Psoas muscle (tissue), 7 donors: ENCODE measurements at regions not wholly inside any gene's neighbourhood (a gene's known extent, or its start where the extent isn't known, plus 50 kb on each side); places are given as distances from the start of the nearest gene placed in this dataset.
A peak's percentile ranks its signal among the peaks of the same experiment; 100 is the strongest.

Experiments
- ATAC-seq, 4 donors: fragments of 200-7000 bp; cut with Tn5 transposase; one replicate each; pipeline ENCODE4 v1.9.1; 2020; ENCODE audit warnings: moderate library complexity in 3 of 4, mild to moderate bottlenecking in 2 of 4
- DNase-seq, 2 donors: peaks; one replicate each; pipeline ENCODE4 v3.0.0-alpha.2; 2020
- H3K27ac ChIP-seq: fragments of 200-600 bp; one replicate; pipeline ENCODE4 v1.8.0; 2022
- H3K27me3 ChIP-seq, 3 donors: fragments of 200-600 bp in 1 of 3; one replicate each; pipeline versions ENCODE4 v1.6.1 to v1.8.0; 2013 to 2022; ENCODE audit warnings: low read length in 2 of 3, mild to moderate bottlenecking in 2 of 3, moderate library complexity in 1 of 3; ENCODE audit not compliant: insufficient read depth in 3 of 3
- H3K36me3 ChIP-seq, 2 donors: fragments of 200-600 bp in 1 of 2; one replicate each; pipeline versions ENCODE4 v1.6.1 to v1.8.0; 2013 to 2022; ENCODE audit warnings: low read depth in 1 of 2, mild to moderate bottlenecking in 1 of 2, moderate library complexity in 1 of 2; ENCODE audit not compliant: insufficient read depth in 1 of 2
- H3K4me1 ChIP-seq: fragments of 200-600 bp; one replicate; pipeline ENCODE4 v1.8.0; 2022
- H3K4me3 ChIP-seq: fragments of 200-600 bp; one replicate; pipeline ENCODE4 v1.8.0; 2022; ENCODE audit warnings: mild to moderate bottlenecking
- H3K9me3 ChIP-seq: fragments of 200-600 bp; one replicate; pipeline ENCODE4 v1.8.0; 2022
- WGBS, 3 donors: extraction: QIAGEN DNeasy Blood & Tissue Kit; methylation state at CpG; one replicate each; pipeline versions ENCODE4 v1.1.6 to v1.1.7; 2013; 5-methylcytosine and 5-hydroxymethylcytosine counted together
- intact Hi-C, 2 donors: fragments of 100-400 bp; cut with DNase I; formaldehyde crosslinking; loops; one replicate each; pipeline versions ENCODE4 v1.11.0 to v1.14.2; 2022
- TF ChIP-seq, protein P1 (sequence below): fragments of 200-600 bp; IDR thresholded peaks from one replicate; pipeline ENCODE4 v1.8.0; 2022; ENCODE audit warnings: antibody characterized with exemption
- donor health status: healthy with polysubstance abuse.
- donor health status: DM: no; HTN: no; CAD: no; lungs with moderate emphysema.
- donor health status: Bipolar disorder and iron deficiency.
- donor health status: healthy.
- donor health status: DM: yes; HTN: yes; CAD: no.
- donor health status: DM: no; HTN: no; CAD: no.
- donor health status: DM: yes; HTN: yes; CAD: no.

DNA sequence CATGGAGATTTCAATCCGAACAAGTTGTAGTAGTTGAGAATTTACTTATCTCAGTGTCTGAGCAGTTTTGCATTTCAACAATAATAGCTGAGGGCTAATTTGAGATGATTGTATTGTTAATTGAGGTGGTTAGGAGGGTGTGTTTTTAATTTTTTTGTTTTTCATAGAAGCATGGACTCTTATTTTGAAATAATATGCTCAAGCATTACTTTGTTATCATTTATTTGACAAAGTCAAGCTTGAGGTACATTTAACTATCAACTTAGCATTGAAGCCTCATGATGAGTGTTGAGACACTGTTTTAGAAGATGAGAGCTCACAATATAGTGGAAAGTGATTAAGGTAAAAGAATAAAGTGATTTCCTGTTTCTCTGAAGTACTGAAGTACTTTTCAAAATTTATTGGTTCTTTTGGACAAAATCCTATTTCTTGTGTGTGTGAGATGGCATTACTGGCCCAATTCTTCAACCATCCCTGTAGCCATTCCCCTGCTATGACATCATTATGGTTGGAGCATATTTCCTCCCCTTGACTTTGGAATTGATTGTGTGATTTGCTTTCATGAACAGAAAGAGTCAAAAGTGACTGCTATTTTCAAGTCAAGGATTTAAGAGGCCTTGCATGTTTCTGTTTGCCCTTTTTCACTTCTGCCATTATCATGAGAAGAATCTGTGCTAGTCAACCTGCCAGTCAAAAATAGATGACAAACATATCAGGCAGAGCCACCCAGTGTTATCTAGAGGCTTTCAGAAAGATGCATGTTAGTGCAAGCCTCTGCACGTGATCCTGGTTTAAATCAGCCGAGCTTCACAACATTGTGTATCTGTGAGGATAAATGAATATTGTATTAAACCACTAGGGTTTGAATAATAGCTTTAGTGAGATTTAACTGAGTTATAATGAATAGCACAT, 1112.3 kb upstream of the CITED2 start:
- no peak for ATAC-seq
- intact Hi-C loops = no loop called here
- Histone ChIP-seq H3K36me3 (no peaks in the 10 kb centered on the region), H3K27ac (no peak overlapping the region), H3K9me3 (peaks cover 8% of the 10 kb centered on the region), H3K4me3 (no peak overlapping the region), H3K4me1 (no peaks in the 10 kb centered on the region), H3K27me3 (no peaks in the 10 kb centered on the region)
- no peak for DNase-seq
- TF ChIP-seq, protein P1, sequence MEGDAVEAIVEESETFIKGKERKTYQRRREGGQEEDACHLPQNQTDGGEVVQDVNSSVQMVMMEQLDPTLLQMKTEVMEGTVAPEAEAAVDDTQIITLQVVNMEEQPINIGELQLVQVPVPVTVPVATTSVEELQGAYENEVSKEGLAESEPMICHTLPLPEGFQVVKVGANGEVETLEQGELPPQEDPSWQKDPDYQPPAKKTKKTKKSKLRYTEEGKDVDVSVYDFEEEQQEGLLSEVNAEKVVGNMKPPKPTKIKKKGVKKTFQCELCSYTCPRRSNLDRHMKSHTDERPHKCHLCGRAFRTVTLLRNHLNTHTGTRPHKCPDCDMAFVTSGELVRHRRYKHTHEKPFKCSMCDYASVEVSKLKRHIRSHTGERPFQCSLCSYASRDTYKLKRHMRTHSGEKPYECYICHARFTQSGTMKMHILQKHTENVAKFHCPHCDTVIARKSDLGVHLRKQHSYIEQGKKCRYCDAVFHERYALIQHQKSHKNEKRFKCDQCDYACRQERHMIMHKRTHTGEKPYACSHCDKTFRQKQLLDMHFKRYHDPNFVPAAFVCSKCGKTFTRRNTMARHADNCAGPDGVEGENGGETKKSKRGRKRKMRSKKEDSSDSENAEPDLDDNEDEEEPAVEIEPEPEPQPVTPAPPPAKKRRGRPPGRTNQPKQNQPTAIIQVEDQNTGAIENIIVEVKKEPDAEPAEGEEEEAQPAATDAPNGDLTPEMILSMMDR = no peak
- WGBS, 3 donors = 94 to 95% (median 94%) methylated on average over 3 of the region's 3 CpGs

DNA sequence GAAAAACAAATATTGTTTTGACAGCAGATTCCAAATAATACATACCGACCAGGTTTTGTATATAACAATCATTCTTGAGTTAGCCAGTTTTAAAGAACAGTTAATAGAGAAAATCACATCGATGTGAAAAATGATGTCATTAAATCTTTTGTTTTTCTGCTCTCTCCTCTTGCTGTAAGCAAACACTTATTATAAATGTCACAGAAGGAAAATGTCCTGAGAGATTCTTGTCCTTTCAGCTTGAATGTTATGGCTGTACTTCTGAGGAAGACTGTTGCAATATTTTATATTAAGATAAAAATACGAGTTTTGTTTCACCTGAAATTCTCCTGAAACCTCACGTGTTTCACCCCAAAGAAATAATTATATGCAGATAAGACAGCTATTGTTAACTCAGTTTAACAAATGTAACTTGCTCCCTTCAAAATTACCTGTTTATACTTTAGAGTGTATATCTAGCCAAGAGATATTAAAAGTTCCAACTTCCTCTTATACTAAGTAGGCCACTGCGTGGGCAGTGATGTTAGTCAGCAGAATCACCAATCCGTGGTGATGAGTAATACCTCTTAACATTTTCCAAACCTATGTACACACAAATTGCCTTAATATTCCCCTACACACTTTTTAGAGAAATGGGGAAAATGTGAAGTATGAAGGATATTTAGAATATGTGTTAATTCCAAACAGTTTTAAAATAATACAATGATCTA, 1111.4 kb upstream of the CITED2 start:
- TF ChIP-seq, protein P1 = no peak
- Histone ChIP-seq H3K4me3 (no peak overlapping the region), H3K4me1 (no peaks in the 10 kb centered on the region), H3K27ac (no peak overlapping the region), H3K27me3 (no peaks in the 10 kb centered on the region), H3K36me3 (no peaks in the 10 kb centered on the region), H3K9me3 (peaks cover 8% of the 10 kb centered on the region)
- DNase-seq (peak in 1 of 2 donors; percentile 11), ATAC-seq (no peak)
- 73 to 80% (median 75%) methylated on average over 6 of the region's 6 CpGs for WGBS, 3 donors
- intact Hi-C loops = no loop called here

DNA sequence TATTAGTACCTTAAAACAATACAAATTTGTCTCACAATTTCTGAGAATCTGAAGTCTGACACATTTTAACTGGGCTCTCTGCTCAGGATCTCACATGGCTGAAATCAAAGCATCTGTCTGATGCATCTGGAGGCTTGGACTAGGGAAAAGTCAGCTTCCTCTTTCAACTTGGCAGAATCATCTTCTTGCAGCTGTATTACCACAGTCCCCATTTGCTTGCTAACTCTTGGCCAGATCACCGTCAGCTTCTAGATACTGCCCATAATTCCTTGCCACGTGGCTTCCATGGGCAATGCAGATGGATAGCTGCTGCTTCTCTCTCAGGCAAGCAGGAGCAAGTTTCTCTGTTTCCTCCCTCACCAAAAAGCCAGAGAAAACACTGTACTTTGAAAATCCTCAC, 1106.4 kb upstream of the CITED2 start:
- intact Hi-C loops = no loop called here
- ATAC-seq = peak; percentile 46 to 61 (median 52)
- TF ChIP-seq, protein P1 = no peak
- H3K4me3 ChIP-seq = no peak overlapping the region
- H3K9me3 ChIP-seq = no peaks in the 10 kb centered on the region
- peak; percentile 13 to 55 for DNase-seq
- no peaks in the 10 kb centered on the region for H3K36me3 ChIP-seq
- 3 to 5% (median 5%) methylated on average over 2 of the region's 2 CpGs for WGBS, 3 donors
- no peak overlapping the region for H3K27ac ChIP-seq
- no peaks in the 10 kb centered on the region for H3K4me1 ChIP-seq
- H3K27me3 ChIP-seq = no peaks in the 10 kb centered on the region

DNA sequence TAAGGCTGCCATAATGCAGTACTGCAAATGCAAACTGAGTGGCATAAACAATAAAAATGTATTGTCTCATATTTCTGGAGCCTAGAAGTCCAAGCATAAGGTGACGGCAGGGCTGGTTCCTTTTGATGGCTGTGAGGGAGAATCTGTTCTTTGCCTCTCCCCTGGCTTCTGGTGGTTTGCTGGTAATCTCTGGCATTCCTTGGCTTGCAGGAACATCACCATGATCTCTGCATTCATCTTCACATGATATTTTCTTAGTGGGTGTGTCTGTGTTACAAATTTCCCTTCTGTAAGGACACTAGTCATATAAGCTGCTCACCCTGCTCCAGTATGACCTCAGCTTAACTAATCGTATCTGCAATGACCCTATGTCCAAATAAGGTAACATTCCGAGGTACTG, 1104.2 kb upstream of the CITED2 start:
- Histone ChIP-seq H3K27me3 (no peaks in the 10 kb centered on the region), H3K9me3 (no peaks in the 10 kb centered on the region), H3K36me3 (no peaks in the 10 kb centered on the region), H3K4me3 (no peak overlapping the region), H3K27ac (no peak overlapping the region), H3K4me1 (no peaks in the 10 kb centered on the region)
- 83 to 87% (median 84%) methylated on average over 3 of the region's 3 CpGs for WGBS, 3 donors
- DNase-seq = no peak
- no peak for ATAC-seq
- intact Hi-C loops = no loop called here
- TF ChIP-seq, protein P1 = no peak
